Gastrocnemius medialis (tissue), 4 donors: ENCODE measurements at regions not wholly inside any gene's neighbourhood (a gene's known extent, or its start where the extent isn't known, plus 50 kb on each side); places are given as distances from the start of the nearest gene placed in this dataset.

Source experiments
- POLR2A ChIP-seq, 2 donors: fragments of 450-650 bp; IDR thresholded peaks; one replicate each; pipeline ENCODE4 v1.6.1; 2017; ENCODE audit warnings: antibody characterized with exemption in 2 of 2, mild to moderate bottlenecking in 2 of 2, moderate library complexity in 2 of 2
- TF ChIP-seq, protein P1 (sequence below), 5 experiments: fragments of 450-650 bp in 3 of 5; fragments of 200-600 bp in 2 of 5; sonication (generic) in 2 of 5; IDR thresholded peaks in 4 of 5; conservative IDR thresholded peaks in 1 of 5; 1 replicate in 4 of 5; 2 replicates in 1 of 5; pipeline ENCODE4 v1.5.1; 2016 to 2019; ENCODE audit warnings: antibody characterized with exemption in 5 of 5, mild to moderate bottlenecking in 3 of 5, moderate library complexity in 3 of 5

GRCh38 chr2:146241023-146241422 lies 1603.8 kb upstream of the ACVR2A start:
- TF ChIP-seq, protein P1, sequence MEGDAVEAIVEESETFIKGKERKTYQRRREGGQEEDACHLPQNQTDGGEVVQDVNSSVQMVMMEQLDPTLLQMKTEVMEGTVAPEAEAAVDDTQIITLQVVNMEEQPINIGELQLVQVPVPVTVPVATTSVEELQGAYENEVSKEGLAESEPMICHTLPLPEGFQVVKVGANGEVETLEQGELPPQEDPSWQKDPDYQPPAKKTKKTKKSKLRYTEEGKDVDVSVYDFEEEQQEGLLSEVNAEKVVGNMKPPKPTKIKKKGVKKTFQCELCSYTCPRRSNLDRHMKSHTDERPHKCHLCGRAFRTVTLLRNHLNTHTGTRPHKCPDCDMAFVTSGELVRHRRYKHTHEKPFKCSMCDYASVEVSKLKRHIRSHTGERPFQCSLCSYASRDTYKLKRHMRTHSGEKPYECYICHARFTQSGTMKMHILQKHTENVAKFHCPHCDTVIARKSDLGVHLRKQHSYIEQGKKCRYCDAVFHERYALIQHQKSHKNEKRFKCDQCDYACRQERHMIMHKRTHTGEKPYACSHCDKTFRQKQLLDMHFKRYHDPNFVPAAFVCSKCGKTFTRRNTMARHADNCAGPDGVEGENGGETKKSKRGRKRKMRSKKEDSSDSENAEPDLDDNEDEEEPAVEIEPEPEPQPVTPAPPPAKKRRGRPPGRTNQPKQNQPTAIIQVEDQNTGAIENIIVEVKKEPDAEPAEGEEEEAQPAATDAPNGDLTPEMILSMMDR (IDR thresholded peaks at IDR 0.05 in 4 of 5, conservative IDR thresholded peaks at IDR 0.05 in 1 of 5), result no peak
- TF ChIP-seq POLR2A (IDR thresholded peaks at IDR 0.05), result no peak
